H9 (cell line): ENCODE measurements at regions not wholly inside any gene's neighbourhood (a gene's known extent, or its start where the extent isn't known, plus 50 kb on each side); places are given as distances from the start of the nearest gene placed in this dataset.

ENCODE experiments used
- DNase-seq: peaks from one replicate; pipeline ENCODE4 v3.0.0-alpha.2; 2017
- H2AFZ ChIP-seq: one replicate; pipeline ENCODE4 v1.6.1; 2013; ENCODE audit warnings: mild to moderate bottlenecking, low read length, control low read depth, moderate library complexity
- H2AK5ac ChIP-seq: 2 replicates; pipeline ENCODE4 v1.6.1; 2013; ENCODE audit warnings: low read length, control low read depth, mixed read lengths; ENCODE audit not compliant: insufficient read length
- H2BK120ac ChIP-seq: one replicate; pipeline ENCODE4 v1.6.1; 2013; ENCODE audit warnings: low read depth, mild to moderate bottlenecking, low read length, control low read depth, inconsistent platforms; ENCODE audit not compliant: poor library complexity, severe bottlenecking
- H2BK12ac ChIP-seq: 2 replicates; pipeline ENCODE4 v1.6.1; 2013; ENCODE audit warnings: low read length, control low read depth, mixed read lengths, low read depth; ENCODE audit not compliant: insufficient read length
- H2BK15ac ChIP-seq: 2 replicates; pipeline ENCODE4 v1.6.1; 2013; ENCODE audit warnings: low read depth, low read length, control low read depth
- H2BK20ac ChIP-seq: one replicate; pipeline ENCODE4 v1.6.1; 2013; ENCODE audit warnings: low read depth, mild to moderate bottlenecking, low read length, control low read depth, inconsistent platforms; ENCODE audit not compliant: poor library complexity, severe bottlenecking
- H2BK5ac ChIP-seq: 2 replicates; pipeline ENCODE4 v1.6.1; 2013; ENCODE audit warnings: low read length, control low read depth, mixed read lengths; ENCODE audit not compliant: insufficient read length
- H3K14ac ChIP-seq: 2 replicates; pipeline ENCODE4 v1.6.1; 2013; ENCODE audit warnings: low read length, control low read depth; ENCODE audit not compliant: insufficient read depth
- H3K18ac ChIP-seq: 2 replicates; pipeline ENCODE4 v1.6.1; 2013; ENCODE audit warnings: low read depth, mild to moderate bottlenecking, mixed read lengths, low read length, control low read depth; ENCODE audit not compliant: insufficient read length
- H3K23ac ChIP-seq: 2 replicates; pipeline ENCODE4 v1.6.1; 2013; ENCODE audit warnings: low read length, control low read depth, mixed read lengths, low read depth; ENCODE audit not compliant: insufficient read length
- H3K23me2 ChIP-seq: 2 replicates; pipeline ENCODE4 v1.6.1; 2013; ENCODE audit warnings: low read depth, mild to moderate bottlenecking, mixed read lengths, low read length, control low read depth; ENCODE audit not compliant: insufficient read length, poor library complexity, severe bottlenecking
- H3K27ac ChIP-seq: 2 replicates; pipeline ENCODE4 v1.5.1; 2013; ENCODE audit warnings: low read length, control low read depth, mixed read lengths, low read depth; ENCODE audit not compliant: insufficient read length
- H3K27me3 ChIP-seq: 2 replicates; pipeline ENCODE4 v1.6.1; 2013; ENCODE audit warnings: low read length, control low read depth, inconsistent platforms; ENCODE audit not compliant: insufficient read depth
- H3K4ac ChIP-seq: 2 replicates; pipeline ENCODE4 v1.6.1; 2013; ENCODE audit warnings: low read depth, mild to moderate bottlenecking, control low read depth, inconsistent platforms, low read length, moderate library complexity
- H3K4me1 ChIP-seq: 2 replicates; pipeline ENCODE4 v1.6.1; 2013; ENCODE audit warnings: low read length, control low read depth, inconsistent platforms; ENCODE audit not compliant: insufficient read depth
- H3K4me2 ChIP-seq: 2 replicates; pipeline ENCODE4 v1.6.1; 2013; ENCODE audit warnings: low read length, control low read depth, mixed read lengths; ENCODE audit not compliant: insufficient read length, insufficient read depth
- H3K56ac ChIP-seq: 2 replicates; pipeline ENCODE4 v1.6.1; 2013; ENCODE audit warnings: low read depth, mild to moderate bottlenecking, mixed read lengths, low read length, control low read depth; ENCODE audit not compliant: insufficient read length
- H3K79me1 ChIP-seq: 2 replicates; pipeline ENCODE4 v1.6.1; 2013; ENCODE audit warnings: low read depth, mild to moderate bottlenecking, moderate library complexity, low read length, control low read depth, inconsistent platforms; ENCODE audit not compliant: insufficient read depth, poor library complexity, severe bottlenecking
- H3K79me2 ChIP-seq: 2 replicates; pipeline ENCODE4 v1.6.1; 2013; ENCODE audit warnings: low read length, control low read depth, inconsistent platforms; ENCODE audit not compliant: insufficient read depth
- H3K9ac ChIP-seq: 2 replicates; pipeline ENCODE4 v1.6.1; 2013; ENCODE audit warnings: low read length, control low read depth, mixed read lengths; ENCODE audit not compliant: insufficient read length; ENCODE audit errors: extremely low read depth
- H3K9me3 ChIP-seq: one replicate; pipeline ENCODE4 v1.6.1; 2013; ENCODE audit warnings: low read depth, low read length, inconsistent platforms; ENCODE audit not compliant: control insufficient read depth
- H3T11ph ChIP-seq: one replicate; pipeline ENCODE4 v1.6.1; 2013; ENCODE audit warnings: mild to moderate bottlenecking, low read length, control low read depth, inconsistent platforms
- H4K20me1 ChIP-seq: one replicate; pipeline ENCODE4 v1.6.1; 2013; ENCODE audit not compliant: control insufficient read depth, insufficient read length, insufficient read depth
- H4K5ac ChIP-seq: 2 replicates; pipeline ENCODE4 v1.6.1; 2013; ENCODE audit warnings: low read depth, mild to moderate bottlenecking, mixed read lengths, low read length, control low read depth; ENCODE audit not compliant: insufficient read length
- H4K8ac ChIP-seq: replicated peaks from 2 replicates; pipeline ENCODE4 v1.6.1; 2013; ENCODE audit warnings: low read length, control low read depth, mixed read lengths, low read depth; ENCODE audit not compliant: insufficient read length
- H4K91ac ChIP-seq: 2 replicates; pipeline ENCODE4 v1.6.1; 2013; ENCODE audit warnings: low read depth, mild to moderate bottlenecking, moderate library complexity, mixed read lengths, low read length, control low read depth; ENCODE audit not compliant: insufficient read length
- H3K27ac Mint-ChIP-seq, 3 experiments: 2 replicates in 2 of 3; 3 replicates in 1 of 3; pipeline ENCODE4 v1.8.0; 2020 to 2021; ENCODE audit warnings: mixed read lengths in 3 of 3, mild to moderate bottlenecking in 1 of 3, moderate library complexity in 1 of 3
- H3K27me3 Mint-ChIP-seq: 2 replicates; pipeline ENCODE4 v1.8.0; 2021; ENCODE audit warnings: low read depth, mild to moderate bottlenecking, moderate library complexity, mixed read lengths
- H3K36me3 Mint-ChIP-seq, 3 experiments: 2 replicates in 2 of 3; 3 replicates in 1 of 3; pipeline ENCODE4 v1.8.0; 2020 to 2021; ENCODE audit warnings: low read depth in 3 of 3, mixed read lengths in 3 of 3; ENCODE audit not compliant: insufficient read depth in 1 of 3
- H3K4me1 Mint-ChIP-seq, 2 experiments: 2 replicates each; pipeline ENCODE4 v1.8.0; 2020; ENCODE audit warnings: mixed read lengths in 2 of 2
- H3K4me3 Mint-ChIP-seq, 2 experiments: 2 replicates in 1 of 2; 3 replicates in 1 of 2; pipeline ENCODE4 v1.8.0; 2020 to 2021; ENCODE audit warnings: mild to moderate bottlenecking in 2 of 2, mixed read lengths in 2 of 2, moderate library complexity in 1 of 2
- H3K9me3 Mint-ChIP-seq, 2 experiments: 2 replicates in 1 of 2; 3 replicates in 1 of 2; pipeline ENCODE4 v1.8.0; 2020; ENCODE audit warnings: mild to moderate bottlenecking in 2 of 2, mixed read lengths in 2 of 2, moderate library complexity in 1 of 2
- CTCF ChIP-seq: fragments of 200-600 bp; sonication (generic); conservative IDR thresholded peaks from 3 replicates; pipeline ENCODE4 v1.8.0; 2021; ENCODE audit warnings: antibody characterized with exemption, mild to moderate bottlenecking
- WGBS: extraction: QIAGEN DNeasy Blood & Tissue Kit; methylation state at CpG from one replicate; pipeline ENCODE4 v1.1.7; 2013; ENCODE audit warnings: missing lambda C conversion rate, low lambda C conversion rate, mixed read lengths; ENCODE audit not compliant: insufficient read length; ENCODE audit errors: extremely low coverage; 5-methylcytosine and 5-hydroxymethylcytosine counted together

GRCh38 chr6:11374036-11375010, 141.9 kb upstream of the NEDD9 start:
- no peak overlapping the region for H3K27ac Mint-ChIP-seq
- Histone ChIP-seq H3K4ac (no peak overlapping the region), H4K20me1 (no peaks in the 10 kb centered on the region), H3K27ac (no peak overlapping the region), H3K9ac (no peak overlapping the region), H3K27me3 (no peaks in the 10 kb centered on the region), H3K23me2 (no peaks in the 10 kb centered on the region), H3K4me2 (no peak overlapping the region), H2BK15ac (no peak overlapping the region), H4K8ac (no peak overlapping the region), H2BK5ac (no peak overlapping the region), H3K4me1 (no peaks in the 10 kb centered on the region), H3K14ac (no peak overlapping the region), H2BK120ac (no peak overlapping the region), H4K91ac (no peak overlapping the region), H2BK20ac (no peak overlapping the region), H2AK5ac (no peak overlapping the region), H3K79me1 (no peaks in the 10 kb centered on the region), H3K9me3 (no peaks in the 10 kb centered on the region), H3T11ph (no peak overlapping the region), H4K5ac (no peak overlapping the region), H3K18ac (no peak overlapping the region), H3K56ac (no peak overlapping the region), H3K23ac (no peak overlapping the region), H2BK12ac (no peak overlapping the region), H3K79me2 (no peaks in the 10 kb centered on the region), H2AFZ (no peak overlapping the region)
- peaks cover 3% of the 10 kb centered on the region; the same call in 1 of the 2 replicates for H3K27me3 Mint-ChIP-seq
- H3K9me3 Mint-ChIP-seq: peaks cover 12 to 15% of the 10 kb centered on the region in 2 experiments; a peak in 3 of 5 replicates
- no CpG with 5 or more reads among the region's 4 CpGs for WGBS
- H3K36me3 Mint-ChIP-seq: peaks cover 2 to 20% (median 11%) of the 10 kb centered on the region in 3 experiments; a peak in 6 of 7 replicates
- H3K4me3 Mint-ChIP-seq: no peak overlapping the region
- no peak for DNase-seq
- H3K4me1 Mint-ChIP-seq: peaks cover 11 to 12% of the 10 kb centered on the region in 2 experiments
- no peak for TF ChIP-seq CTCF
